NCI-H748 (cell line): ENCODE measurements at regions not wholly inside any gene's neighbourhood (a gene's known extent, or its start where the extent isn't known, plus 50 kb on each side); places are given as distances from the start of the nearest gene placed in this dataset.
"Not testable (repeated sequence)": the region's sequence is repeated elsewhere in the genome, so short reads cannot be mapped to it uniquely, and the experiment has no call there.

Source experiments
- DNase-seq: peaks from one replicate; lab custom pipeline; 2025; ENCODE audit not compliant: unreplicated experiment; lab: John Stamatoyannopoulos, UW

- not testable (repeated sequence) for DNase-seq
Measured at GRCh38 chr6:63010962-63011361, 200.3 kb upstream of the FKBP1C start.

DNA sequence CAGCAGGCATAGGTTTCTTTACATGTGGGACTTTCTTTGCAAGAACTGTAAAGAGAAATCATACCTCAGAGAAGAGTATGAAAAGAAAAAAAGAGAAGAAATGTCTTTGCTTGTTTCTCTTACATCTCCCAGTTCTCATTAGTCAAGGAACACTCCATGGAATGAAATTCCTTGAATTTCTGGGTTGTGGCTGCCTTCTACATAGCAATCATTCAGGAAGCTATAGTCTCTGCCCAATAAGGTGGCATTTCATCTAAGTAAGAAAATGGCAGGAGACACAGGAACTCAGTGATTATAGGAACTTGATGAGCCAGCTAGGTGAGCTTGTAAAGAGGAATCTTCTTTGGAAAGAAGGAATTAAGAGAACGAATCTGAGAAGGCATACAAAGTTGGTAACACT, 197.0 kb upstream of the FKBP1C start:
- no peak for DNase-seq

DNA sequence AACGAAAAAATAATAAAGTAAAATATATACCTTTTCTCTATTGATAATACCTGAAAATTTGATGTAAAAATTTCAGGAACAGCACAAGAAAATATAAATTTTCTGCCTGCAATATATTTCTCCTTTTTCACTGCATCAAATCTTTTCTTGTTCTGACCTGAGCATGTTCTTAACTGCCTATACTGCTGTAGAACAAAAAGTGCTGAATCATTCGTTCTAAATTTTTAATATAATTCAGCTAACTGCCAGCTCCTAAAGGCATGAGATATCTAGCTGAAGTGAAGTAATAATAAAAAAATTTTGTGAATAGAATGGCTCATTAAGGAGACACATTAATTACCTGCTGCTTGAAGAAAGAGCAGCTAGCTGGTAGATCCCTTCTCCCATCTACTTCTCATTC, 188.6 kb upstream of the FKBP1C start:
- no peak for DNase-seq

- DNase-seq, result no peak
Measured at GRCh38 chr6:63023726-63024125, 187.5 kb upstream of the FKBP1C start.

GRCh38 chr6:63049216-63049615, 162.1 kb upstream of the FKBP1C start:
- no peak for DNase-seq

DNA sequence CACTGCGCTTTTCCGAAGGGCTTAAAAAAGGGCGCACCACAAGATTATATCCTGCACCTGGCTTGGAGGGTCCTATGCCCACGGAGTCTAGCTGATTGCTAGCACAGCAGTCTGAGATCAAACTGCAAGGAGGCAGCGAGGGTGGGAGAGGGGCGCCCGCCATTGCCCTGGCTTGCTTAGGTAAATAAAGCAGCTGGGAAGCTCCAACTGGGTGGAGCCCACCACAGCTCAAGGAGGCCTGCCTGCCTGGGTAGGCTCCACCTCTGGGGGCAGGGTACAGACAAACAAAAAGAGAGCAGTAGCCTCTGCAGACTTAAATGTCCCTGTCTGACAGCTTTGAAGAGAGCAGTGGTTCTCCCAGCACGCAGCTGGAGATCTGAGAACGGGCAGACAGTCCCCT, 158.1 kb upstream of the FKBP1C start:
- peak; percentile 67 for DNase-seq

- DNase-seq, result peak; percentile 14
Measured at GRCh38 chr6:63058601-63059000, 152.7 kb upstream of the FKBP1C start.

DNA sequence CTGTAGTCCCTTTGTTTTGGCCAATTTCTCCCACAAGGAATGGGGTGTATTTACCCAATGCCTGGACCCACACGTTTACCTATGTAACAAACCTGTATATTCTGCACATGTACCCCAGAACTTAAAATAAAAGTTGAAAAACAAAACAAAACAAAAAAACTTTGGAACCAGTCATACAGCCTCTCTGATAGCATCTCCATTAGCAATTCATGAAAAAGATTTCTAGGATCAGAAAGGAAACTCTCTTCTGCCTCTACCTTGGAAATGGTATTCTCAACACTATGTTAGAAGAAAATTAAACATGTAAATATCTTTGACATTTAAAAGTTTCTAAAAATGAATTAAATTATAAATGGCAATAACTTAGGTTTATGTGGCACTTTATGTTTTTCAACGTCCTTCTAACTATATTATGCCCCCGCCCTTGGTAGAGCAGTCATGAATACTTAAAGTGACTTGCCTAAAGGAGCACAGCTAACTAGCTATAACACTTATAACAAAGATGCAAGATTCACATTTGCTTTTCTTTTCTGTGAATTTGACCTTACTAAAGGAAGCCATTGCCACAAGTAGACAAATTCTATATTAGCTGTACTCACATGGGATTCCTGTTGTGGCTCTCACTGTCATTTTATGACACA, 147.5 kb upstream of the FKBP1C start:
- DNase-seq, result no peak

- DNase-seq, result peak; percentile 34
Measured at GRCh38 chr6:63066055-63066704, 145.1 kb upstream of the FKBP1C start.

- no peak for DNase-seq
Measured at GRCh38 chr6:63094947-63095346, 116.3 kb upstream of the FKBP1C start.

- DNase-seq, result no peak
Measured at GRCh38 chr6:63097222-63097621, 114.0 kb upstream of the FKBP1C start.

GRCh38 chr6:63098789-63099188, 112.5 kb upstream of the FKBP1C start:
- DNase-seq, result no peak

DNA sequence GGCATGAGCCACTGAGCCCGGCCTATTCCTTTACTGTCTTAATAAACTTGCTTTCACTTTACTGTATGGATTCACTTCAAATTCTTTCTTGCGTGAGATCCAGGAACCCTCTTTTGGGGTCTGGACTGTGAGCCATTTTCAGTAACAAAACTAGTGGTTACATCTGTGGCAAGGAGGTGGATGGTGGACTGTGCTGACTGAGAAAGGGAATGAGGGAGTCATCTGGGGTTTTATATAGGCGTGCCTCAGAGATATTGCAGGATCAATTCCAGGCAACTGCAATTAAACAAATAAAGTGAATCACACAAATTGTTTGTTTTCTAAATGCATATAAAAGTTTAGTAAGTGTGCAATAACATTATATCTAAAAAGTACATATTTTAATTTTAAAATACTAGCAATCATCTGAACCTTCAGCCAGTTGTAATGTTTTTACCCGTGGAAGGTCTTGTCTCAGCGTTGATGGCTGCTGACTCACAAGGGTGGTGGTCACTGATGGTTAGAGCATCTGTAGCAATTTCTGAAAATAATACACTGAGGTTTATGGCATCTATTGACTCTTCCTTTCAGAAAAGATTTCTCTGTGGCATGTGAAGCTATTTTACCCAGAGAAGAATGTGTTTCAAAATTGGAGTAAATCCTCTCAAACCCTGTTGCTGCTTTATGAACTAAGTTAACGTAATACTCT, 111.4 kb upstream of the FKBP1C start:
- no peak for DNase-seq

DNA sequence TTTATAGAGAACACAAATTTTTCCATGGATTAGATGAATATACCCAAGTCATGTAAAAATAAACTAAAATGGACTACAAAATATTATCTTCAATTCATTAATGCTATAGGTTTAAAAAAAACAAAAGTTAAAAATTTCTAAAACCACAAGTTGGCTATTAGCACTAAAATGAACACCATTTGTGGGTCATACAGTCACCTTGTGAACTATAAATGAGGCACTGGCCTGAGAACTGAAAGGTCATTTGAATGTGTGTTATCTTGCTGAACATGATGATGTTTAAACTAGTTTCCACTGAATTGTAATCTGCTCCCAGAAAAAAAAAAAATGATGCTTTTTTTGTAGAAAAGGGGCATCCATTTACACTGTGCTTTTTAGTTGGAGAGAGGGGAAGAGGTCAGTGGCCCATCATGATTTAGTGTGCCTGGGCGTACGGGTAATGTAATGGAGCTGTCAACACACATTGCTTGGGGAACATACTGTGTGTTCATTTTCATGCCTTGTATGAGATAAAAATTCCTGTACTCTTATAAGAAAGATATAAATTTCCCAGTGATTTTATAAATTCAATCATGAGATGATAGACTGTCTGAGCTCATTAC, 96.6 kb upstream of the FKBP1C start:
- DNase-seq, result no peak

- no peak for DNase-seq
Measured at GRCh38 chr6:63121166-63121565, 90.1 kb upstream of the FKBP1C start.

GRCh38 chr6:63140114-63140513, 71.2 kb upstream of the FKBP1C start:
- no peak for DNase-seq

DNA sequence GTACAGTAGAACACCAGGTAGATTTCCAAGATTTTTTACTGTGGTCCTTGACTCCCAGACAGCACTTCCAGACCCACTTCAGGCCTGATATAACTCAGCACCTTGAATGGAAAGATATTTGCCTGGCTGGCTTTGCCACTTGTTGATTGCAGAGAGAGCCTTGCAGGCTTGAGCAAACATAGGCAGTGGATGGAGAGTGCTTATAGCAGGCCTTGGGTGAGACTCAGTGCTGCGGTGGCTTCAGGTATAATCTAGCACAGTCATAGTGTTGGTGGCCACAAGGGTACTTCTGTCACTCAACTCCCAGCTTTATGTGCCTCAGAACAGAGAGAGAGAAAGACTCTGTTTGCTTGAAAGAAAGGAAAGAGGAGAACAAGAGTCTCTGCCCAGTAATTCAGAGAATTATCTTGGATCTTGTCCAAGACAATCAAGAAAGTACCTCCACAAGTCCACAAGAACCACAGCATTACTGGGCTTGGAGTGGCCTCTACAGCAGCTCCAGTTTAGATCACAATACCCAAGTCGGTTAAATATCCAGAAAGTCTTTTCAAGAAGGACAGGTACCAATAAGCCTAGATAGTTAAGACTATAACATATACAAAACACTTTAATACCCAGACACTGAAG, 70.5 kb upstream of the FKBP1C start:
- no peak for DNase-seq

DNA sequence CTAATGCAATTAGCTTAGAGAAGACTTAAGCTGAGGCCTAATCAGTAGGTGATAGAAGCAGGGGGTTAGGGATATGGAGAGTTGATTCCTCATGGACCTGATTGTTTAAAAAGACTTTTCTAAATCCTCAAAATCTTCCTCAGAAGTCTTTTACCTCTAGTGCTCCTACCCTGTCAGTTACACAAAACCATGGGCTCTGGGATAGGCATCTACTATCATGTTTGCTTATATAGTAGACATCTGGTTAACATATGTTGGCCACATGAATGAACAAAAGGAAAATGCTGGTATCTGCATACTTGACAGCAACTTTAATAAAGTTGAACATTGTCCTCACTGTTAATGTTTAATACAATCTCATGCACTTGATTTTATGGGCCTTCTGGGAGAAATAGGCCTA, 61.5 kb upstream of the FKBP1C start:
- DNase-seq, result no peak

DNA sequence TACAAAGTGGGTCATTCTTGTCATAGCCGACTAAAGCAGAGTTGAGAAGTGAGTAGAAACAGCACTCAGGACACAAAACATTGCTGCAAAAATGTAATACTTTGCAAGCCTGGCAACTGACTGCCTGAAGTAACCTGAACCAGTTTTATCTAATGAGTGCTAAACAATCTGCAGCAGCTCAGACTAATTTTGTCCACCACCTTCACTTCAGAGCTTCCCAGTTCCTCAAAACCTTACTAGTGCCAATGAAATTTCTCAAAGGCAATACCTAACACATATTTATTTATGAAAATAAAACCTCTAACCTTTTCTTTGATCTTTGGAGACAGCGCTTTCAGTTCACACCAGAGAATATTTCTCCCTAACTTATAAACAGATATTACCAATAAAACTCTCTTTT, 56.7 kb upstream of the FKBP1C start:
- no peak for DNase-seq
